ENCODE measurements at regions not wholly inside any gene's neighbourhood (a gene's known extent, or its start where the extent isn't known, plus 50 kb on each side); places are given as distances from the start of the nearest gene placed in this dataset.
A peak's percentile ranks its signal among the peaks of the same experiment; 100 is the strongest.

DNA sequence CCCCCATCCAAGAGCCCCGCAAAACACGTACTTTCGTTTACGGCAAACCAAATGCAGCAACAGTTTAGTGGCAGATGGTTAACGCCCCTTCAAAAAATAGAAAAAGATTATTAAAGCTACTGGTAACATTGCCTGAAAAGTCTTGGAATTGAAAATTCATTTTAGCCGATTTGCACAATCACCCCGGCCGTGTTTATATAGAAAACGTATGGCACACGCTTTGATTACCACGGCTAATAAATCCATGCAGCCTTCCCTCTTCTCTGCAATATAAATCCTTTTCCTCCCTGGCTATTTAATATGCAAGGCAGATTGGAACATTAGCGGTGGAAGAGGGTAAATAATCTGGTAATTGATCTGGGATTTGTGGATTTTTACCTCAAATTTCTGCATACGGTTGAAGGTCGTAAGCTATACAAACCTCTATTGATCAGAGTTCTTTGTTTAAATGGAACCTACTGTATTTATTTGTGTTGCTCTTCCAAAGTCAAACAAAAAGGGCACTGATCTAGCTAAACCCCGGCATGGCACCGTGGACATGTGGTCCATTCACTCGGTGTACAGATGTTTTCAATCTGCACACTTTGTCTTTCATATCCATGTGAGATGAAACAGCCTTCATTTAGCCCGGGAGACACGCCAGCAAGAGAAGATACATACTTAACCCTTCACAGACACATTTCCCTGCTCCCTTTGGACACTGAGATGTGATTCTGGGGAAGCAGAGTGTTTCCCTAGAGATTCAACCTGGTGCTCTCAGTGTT, 238.1 kb upstream of the MAF start:
- TF ChIP-seq, protein P1, sequence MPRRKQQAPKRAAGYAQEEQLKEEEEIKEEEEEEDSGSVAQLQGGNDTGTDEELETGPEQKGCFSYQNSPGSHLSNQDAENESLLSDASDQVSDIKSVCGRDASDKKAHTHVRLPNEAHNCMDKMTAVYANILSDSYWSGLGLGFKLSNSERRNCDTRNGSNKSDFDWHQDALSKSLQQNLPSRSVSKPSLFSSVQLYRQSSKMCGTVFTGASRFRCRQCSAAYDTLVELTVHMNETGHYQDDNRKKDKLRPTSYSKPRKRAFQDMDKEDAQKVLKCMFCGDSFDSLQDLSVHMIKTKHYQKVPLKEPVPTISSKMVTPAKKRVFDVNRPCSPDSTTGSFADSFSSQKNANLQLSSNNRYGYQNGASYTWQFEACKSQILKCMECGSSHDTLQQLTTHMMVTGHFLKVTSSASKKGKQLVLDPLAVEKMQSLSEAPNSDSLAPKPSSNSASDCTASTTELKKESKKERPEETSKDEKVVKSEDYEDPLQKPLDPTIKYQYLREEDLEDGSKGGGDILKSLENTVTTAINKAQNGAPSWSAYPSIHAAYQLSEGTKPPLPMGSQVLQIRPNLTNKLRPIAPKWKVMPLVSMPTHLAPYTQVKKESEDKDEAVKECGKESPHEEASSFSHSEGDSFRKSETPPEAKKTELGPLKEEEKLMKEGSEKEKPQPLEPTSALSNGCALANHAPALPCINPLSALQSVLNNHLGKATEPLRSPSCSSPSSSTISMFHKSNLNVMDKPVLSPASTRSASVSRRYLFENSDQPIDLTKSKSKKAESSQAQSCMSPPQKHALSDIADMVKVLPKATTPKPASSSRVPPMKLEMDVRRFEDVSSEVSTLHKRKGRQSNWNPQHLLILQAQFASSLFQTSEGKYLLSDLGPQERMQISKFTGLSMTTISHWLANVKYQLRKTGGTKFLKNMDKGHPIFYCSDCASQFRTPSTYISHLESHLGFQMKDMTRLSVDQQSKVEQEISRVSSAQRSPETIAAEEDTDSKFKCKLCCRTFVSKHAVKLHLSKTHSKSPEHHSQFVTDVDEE (CRISPR knock-in tag; IDR thresholded peaks at IDR 0.05), result peak; percentile 34; the same call in 1 of the 2 replicates
- TF ChIP-seq ZNF565 (CRISPR knock-in tag; conservative IDR thresholded peaks at IDR 0.05; ENCODE audit: low read depth), result no peak
- TF ChIP-seq SNAI2 (CRISPR knock-in tag; IDR thresholded peaks at IDR 0.05), result no peak
- peak; percentile 89 for TF ChIP-seq TCF4 (CRISPR knock-in tag; IDR thresholded peaks at IDR 0.05; ENCODE audit: borderline replicate concordance)
- TF ChIP-seq GLIS3 (CRISPR knock-in tag; IDR thresholded peaks at IDR 0.05), result no peak
- no peak for TF ChIP-seq CSDC2 (CRISPR knock-in tag; IDR thresholded peaks at IDR 0.05)
- no peak for TF ChIP-seq ZFP3 (CRISPR knock-in tag; IDR thresholded peaks at IDR 0.05)
- no peak for TF ChIP-seq RARB (CRISPR knock-in tag; IDR thresholded peaks at IDR 0.05)
- TF ChIP-seq PPARA (CRISPR knock-in tag; IDR thresholded peaks at IDR 0.05; ENCODE audit: borderline replicate concordance), result no peak
- no peak for TF ChIP-seq ZNF70 (CRISPR knock-in tag; IDR thresholded peaks at IDR 0.05)
- no peak; the same call in 2 of the 3 replicates for ATAC-seq

DNA sequence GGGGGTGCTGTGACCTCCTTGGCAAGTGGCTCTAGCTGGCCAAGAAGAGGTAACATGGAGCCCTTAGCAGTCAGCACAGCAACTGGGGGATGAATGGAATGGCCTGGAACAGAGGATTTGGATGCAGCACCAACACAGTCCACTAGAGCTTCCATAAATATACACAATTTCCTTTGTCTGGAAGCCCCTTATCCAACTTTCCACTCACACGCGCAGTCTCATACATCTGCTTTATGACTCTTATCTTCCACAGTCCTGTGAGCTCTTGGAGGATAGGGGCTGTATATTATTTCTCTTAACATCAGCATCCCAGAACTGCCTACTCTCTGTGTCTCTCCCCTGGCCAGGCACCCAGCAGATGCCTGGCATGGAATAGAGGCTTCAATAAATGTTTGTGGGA, 235.6 kb upstream of the MAF start:
- TF ChIP-seq CSDC2 (CRISPR knock-in tag; IDR thresholded peaks at IDR 0.05) (no peak), TOX (CRISPR knock-in tag; IDR thresholded peaks at IDR 0.05; ENCODE audit: borderline replicate concordance) (no peak), OSR1 (CRISPR knock-in tag; IDR thresholded peaks at IDR 0.05) (no peak), GLIS3 (CRISPR knock-in tag; IDR thresholded peaks at IDR 0.05) (no peak), ZC3H10 (CRISPR knock-in tag; IDR thresholded peaks at IDR 0.05) (no peak), ZNF70 (CRISPR knock-in tag; IDR thresholded peaks at IDR 0.05) (no peak), SNAI2 (CRISPR knock-in tag; IDR thresholded peaks at IDR 0.05) (no peak), RARB (CRISPR knock-in tag; IDR thresholded peaks at IDR 0.05) (no peak), ZFP30 (CRISPR knock-in tag; IDR thresholded peaks at IDR 0.05) (no peak), BACH2 (CRISPR knock-in tag; IDR thresholded peaks at IDR 0.05; ENCODE audit: borderline replicate concordance) (no peak), ZNF8 (CRISPR knock-in tag; IDR thresholded peaks at IDR 0.05) (no peak), TCF4 (CRISPR knock-in tag; IDR thresholded peaks at IDR 0.05; ENCODE audit: borderline replicate concordance) (no peak), ZFP3 (CRISPR knock-in tag; IDR thresholded peaks at IDR 0.05) (no peak), ESRRG (CRISPR knock-in tag; IDR thresholded peaks at IDR 0.05) (no peak), PPARA (CRISPR knock-in tag; IDR thresholded peaks at IDR 0.05; ENCODE audit: borderline replicate concordance) (no peak)
- TF ChIP-seq, protein P2, sequence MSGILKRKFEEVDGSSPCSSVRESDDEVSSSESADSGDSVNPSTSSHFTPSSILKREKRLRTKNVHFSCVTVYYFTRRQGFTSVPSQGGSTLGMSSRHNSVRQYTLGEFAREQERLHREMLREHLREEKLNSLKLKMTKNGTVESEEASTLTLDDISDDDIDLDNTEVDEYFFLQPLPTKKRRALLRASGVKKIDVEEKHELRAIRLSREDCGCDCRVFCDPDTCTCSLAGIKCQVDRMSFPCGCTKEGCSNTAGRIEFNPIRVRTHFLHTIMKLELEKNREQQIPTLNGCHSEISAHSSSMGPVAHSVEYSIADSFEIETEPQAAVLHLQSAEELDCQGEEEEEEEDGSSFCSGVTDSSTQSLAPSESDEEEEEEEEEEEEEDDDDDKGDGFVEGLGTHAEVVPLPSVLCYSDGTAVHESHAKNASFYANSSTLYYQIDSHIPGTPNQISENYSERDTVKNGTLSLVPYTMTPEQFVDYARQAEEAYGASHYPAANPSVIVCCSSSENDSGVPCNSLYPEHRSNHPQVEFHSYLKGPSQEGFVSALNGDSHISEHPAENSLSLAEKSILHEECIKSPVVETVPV (CRISPR knock-in tag; IDR thresholded peaks at IDR 0.05), result no peak
- TF ChIP-seq, protein P3, sequence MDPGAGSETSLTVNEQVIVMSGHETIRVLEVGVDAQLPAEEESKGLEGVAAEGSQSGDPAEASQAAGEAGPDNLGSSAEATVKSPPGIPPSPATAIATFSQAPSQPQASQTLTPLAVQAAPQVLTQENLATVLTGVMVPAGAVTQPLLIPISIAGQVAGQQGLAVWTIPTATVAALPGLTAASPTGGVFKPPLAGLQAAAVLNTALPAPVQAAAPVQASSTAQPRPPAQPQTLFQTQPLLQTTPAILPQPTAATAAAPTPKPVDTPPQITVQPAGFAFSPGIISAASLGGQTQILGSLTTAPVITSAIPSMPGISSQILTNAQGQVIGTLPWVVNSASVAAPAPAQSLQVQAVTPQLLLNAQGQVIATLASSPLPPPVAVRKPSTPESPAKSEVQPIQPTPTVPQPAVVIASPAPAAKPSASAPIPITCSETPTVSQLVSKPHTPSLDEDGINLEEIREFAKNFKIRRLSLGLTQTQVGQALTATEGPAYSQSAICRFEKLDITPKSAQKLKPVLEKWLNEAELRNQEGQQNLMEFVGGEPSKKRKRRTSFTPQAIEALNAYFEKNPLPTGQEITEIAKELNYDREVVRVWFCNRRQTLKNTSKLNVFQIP (CRISPR knock-in tag; IDR thresholded peaks at IDR 0.05; ENCODE audit: borderline replicate concordance, low read depth), result no peak
- TF ChIP-seq, protein P1 (CRISPR knock-in tag; IDR thresholded peaks at IDR 0.05), result no peak
- TF ChIP-seq, protein P4, sequence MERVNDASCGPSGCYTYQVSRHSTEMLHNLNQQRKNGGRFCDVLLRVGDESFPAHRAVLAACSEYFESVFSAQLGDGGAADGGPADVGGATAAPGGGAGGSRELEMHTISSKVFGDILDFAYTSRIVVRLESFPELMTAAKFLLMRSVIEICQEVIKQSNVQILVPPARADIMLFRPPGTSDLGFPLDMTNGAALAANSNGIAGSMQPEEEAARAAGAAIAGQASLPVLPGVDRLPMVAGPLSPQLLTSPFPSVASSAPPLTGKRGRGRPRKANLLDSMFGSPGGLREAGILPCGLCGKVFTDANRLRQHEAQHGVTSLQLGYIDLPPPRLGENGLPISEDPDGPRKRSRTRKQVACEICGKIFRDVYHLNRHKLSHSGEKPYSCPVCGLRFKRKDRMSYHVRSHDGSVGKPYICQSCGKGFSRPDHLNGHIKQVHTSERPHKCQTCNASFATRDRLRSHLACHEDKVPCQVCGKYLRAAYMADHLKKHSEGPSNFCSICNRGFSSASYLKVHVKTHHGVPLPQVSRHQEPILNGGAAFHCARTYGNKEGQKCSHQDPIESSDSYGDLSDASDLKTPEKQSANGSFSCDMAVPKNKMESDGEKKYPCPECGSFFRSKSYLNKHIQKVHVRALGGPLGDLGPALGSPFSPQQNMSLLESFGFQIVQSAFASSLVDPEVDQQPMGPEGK (CRISPR knock-in tag; IDR thresholded peaks at IDR 0.05; ENCODE audit: borderline replicate concordance), result no peak
- TF ChIP-seq, protein P5, sequence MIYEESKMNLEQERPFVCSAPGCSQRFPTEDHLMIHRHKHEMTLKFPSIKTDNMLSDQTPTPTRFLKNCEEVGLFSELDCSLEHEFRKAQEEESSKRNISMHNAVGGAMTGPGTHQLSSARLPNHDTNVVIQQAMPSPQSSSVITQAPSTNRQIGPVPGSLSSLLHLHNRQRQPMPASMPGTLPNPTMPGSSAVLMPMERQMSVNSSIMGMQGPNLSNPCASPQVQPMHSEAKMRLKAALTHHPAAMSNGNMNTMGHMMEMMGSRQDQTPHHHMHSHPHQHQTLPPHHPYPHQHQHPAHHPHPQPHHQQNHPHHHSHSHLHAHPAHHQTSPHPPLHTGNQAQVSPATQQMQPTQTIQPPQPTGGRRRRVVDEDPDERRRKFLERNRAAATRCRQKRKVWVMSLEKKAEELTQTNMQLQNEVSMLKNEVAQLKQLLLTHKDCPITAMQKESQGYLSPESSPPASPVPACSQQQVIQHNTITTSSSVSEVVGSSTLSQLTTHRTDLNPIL (CRISPR knock-in tag; IDR thresholded peaks at IDR 0.05; ENCODE audit: low read depth), result no peak
- ATAC-seq, result no peak
